PC-3 (cell line): ENCODE measurements at regions not wholly inside any gene's neighbourhood (a gene's known extent, or its start where the extent isn't known, plus 50 kb on each side); places are given as distances from the start of the nearest gene placed in this dataset. TPM values are rescaled to one million over a fixed set of nuclear protein-coding genes. Genes with fewer than 3 reads are reported as not detected.
"Not testable (repeated sequence)": the region's sequence is repeated elsewhere in the genome, so short reads cannot be mapped to it uniquely, and the experiment has no call there.

Source experiments
- ATAC-seq: fragments of 200-7000 bp; cut with Tn5 transposase; 2 replicates; pipeline ENCODE4 v1.9.1; 2020; ENCODE audit warnings: mild to moderate bottlenecking, moderate library complexity
- BruUV-seq: library from RNA; stranded (reverse); fragments of 400-500 nt; replicated peaks from 2 replicates; lab custom pipeline; 2021; lab: Mats Ljungman, UMichigan
- CTCF ChIA-PET: fragments of 300-600 bp; sonication (Branson Sonifier 250); formaldehyde crosslinking; loops from one replicate; lab custom pipeline; 2022; ENCODE audit warnings: antibody characterized with exemption; lab: Charles Lee
- POLR2A ChIA-PET: fragments of 300-600 bp; sonication (Branson Sonifier 250); formaldehyde crosslinking; loops from one replicate; lab custom pipeline; 2022; ENCODE audit warnings: antibody characterized with exemption; ENCODE audit not compliant: unreplicated experiment; lab: Charles Lee
- DNase-seq: peaks from one replicate; pipeline ENCODE4 v3.0.0-alpha.2; 2015
- H2AFZ ChIP-seq: fragments of 300-600 bp; sonication (generic); 2 replicates; pipeline ENCODE4 v1.6.0; 2016; ENCODE audit warnings: antibody characterized with exemption, low read length
- H3F3A ChIP-seq: fragments of 300-600 bp; sonication (generic); one replicate; pipeline ENCODE4 v1.6.0; 2017; ENCODE audit warnings: antibody characterized with exemption, low read length, control low read depth, mild to moderate bottlenecking; ENCODE audit not compliant: unreplicated experiment
- H3K27ac ChIP-seq: fragments of 300-600 bp; sonication (generic); 2 replicates; pipeline ENCODE4 v1.5.1; 2016; ENCODE audit warnings: mild to moderate bottlenecking, low read length
- H3K27me3 ChIP-seq: fragments of 300-600 bp; sonication (generic); 2 replicates; pipeline ENCODE4 v1.6.1; 2016; ENCODE audit warnings: low read length, mixed read lengths
- H3K36me3 ChIP-seq: fragments of 300-600 bp; sonication (generic); 2 replicates; pipeline ENCODE4 v1.6.1; 2016; ENCODE audit warnings: low read depth, mixed run types, low read length, mixed read lengths
- H3K4me1 ChIP-seq: fragments of 300-600 bp; sonication (generic); 2 replicates; pipeline ENCODE4 v1.5.1; 2016; ENCODE audit warnings: low read length; ENCODE audit not compliant: insufficient read depth
- H3K4me2 ChIP-seq: fragments of 300-600 bp; sonication (generic); 2 replicates; pipeline ENCODE4 v1.6.0; 2016; ENCODE audit warnings: low read length
- H3K4me3 ChIP-seq: fragments of 300-600 bp; sonication (generic); 2 replicates; pipeline ENCODE4 v1.5.1; 2016; ENCODE audit warnings: mild to moderate bottlenecking, low read length, mixed read lengths
- H3K79me2 ChIP-seq: fragments of 300-600 bp; sonication (generic); 2 replicates; pipeline ENCODE4 v1.6.1; 2017; ENCODE audit warnings: low read length, mixed read lengths
- H3K9ac ChIP-seq: fragments of 300-600 bp; sonication (generic); 2 replicates; pipeline ENCODE4 v1.6.0; 2016; ENCODE audit warnings: mild to moderate bottlenecking, low read length
- H3K9me2 ChIP-seq: fragments of 300-600 bp; sonication (generic); replicated peaks from 2 replicates; pipeline ENCODE4 v1.6.1; 2016; ENCODE audit warnings: mixed run types, low read length, mixed read lengths
- H3K9me3 ChIP-seq: fragments of 300-600 bp; sonication (generic); 2 replicates; pipeline ENCODE4 v1.6.1; 2016; ENCODE audit warnings: low read length, mixed read lengths
- H4K20me1 ChIP-seq: fragments of 300-600 bp; sonication (generic); 2 replicates; pipeline ENCODE4 v1.6.1; 2016; ENCODE audit warnings: low read length, mixed read lengths
- intact Hi-C: fragments of 100-400 bp; cut with micrococcal nuclease; formaldehyde crosslinking; loops from 2 replicates; pipeline ENCODE4 v1.9.0; 2023
- microRNA-seq: library from miRNA; unstranded; fragments of <30 nt; microRNA quantifications from one replicate; pipeline ENCODE4 v1.1.0, GENCODE V29; 2020; ENCODE audit not compliant: unreplicated experiment

DNA sequence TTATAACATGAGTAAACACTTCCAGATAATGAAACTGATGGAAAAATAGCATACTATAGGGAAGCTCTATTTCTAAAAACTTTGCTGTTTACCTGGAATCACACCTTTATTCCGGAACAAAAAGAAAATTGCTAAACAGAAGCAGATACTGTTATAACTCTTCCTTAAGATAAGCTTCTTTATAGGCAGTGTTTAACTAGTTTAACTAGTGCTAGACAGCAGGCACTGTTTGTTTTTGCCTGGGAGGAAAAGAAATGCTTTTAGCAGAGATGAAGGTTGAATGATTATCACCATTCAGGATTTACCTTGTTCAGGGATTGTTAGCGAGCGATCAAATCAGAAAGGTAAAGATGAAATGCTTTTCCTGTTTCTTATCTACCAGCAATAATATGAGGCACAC, 54.7 kb upstream of the PDPR start:
- peaks cover 17% of the 10 kb centered on the region for H3K79me2 ChIP-seq
- H3K4me1 ChIP-seq, H3K4me2 ChIP-seq, DNase-seq, H3K27me3 ChIP-seq, BruUV-seq, H3K9me2 ChIP-seq, H3K4me3 ChIP-seq, H3K36me3 ChIP-seq, H4K20me1 ChIP-seq, H3K9me3 ChIP-seq, H2AFZ ChIP-seq, H3K27ac ChIP-seq, ATAC-seq, H3K9ac ChIP-seq, CTCF ChIA-PET, H3F3A ChIP-seq, intact Hi-C loops: not testable (repeated sequence)
- POLR2A ChIA-PET, result interaction anchor here (0.6 kb wide), 1 partner anchor 16 kb away, joined by 9 read pairs; no protein-coding TSS in a partner anchor

DNA sequence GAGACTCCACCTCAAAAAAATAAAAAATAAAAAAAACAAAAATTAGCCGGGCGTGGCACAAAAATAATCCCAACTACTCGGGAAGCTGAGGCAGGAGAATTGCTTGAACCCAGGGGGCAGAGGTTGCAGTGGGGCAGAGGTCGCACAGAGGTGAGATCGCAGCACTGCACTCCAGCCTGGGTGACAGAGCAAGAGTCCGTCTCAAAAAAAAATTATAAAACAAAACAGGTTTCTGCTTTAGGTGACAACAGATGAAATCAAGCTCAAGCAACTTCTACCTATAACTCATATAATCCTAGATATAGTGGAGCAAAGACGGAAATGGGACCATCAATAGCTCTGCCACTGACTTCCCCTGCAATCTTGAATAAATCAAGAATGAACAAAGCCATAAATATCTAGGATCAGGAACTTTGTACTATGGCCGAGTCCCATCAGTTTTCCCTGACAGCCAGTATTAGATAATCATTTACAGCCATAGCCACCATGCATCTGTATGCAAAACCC, 53.6 kb upstream of the PDPR start:
- H3F3A ChIP-seq, H3K36me3 ChIP-seq, H3K27me3 ChIP-seq, H3K4me3 ChIP-seq, H3K9me2 ChIP-seq, H3K9ac ChIP-seq, POLR2A ChIA-PET, DNase-seq, BruUV-seq, H3K4me2 ChIP-seq, H3K9me3 ChIP-seq, H3K4me1 ChIP-seq, CTCF ChIA-PET, H2AFZ ChIP-seq, H3K27ac ChIP-seq, intact Hi-C loops, H4K20me1 ChIP-seq, ATAC-seq: not testable (repeated sequence)
- H3K79me2 ChIP-seq, result peaks cover 26% of the 10 kb centered on the region

DNA sequence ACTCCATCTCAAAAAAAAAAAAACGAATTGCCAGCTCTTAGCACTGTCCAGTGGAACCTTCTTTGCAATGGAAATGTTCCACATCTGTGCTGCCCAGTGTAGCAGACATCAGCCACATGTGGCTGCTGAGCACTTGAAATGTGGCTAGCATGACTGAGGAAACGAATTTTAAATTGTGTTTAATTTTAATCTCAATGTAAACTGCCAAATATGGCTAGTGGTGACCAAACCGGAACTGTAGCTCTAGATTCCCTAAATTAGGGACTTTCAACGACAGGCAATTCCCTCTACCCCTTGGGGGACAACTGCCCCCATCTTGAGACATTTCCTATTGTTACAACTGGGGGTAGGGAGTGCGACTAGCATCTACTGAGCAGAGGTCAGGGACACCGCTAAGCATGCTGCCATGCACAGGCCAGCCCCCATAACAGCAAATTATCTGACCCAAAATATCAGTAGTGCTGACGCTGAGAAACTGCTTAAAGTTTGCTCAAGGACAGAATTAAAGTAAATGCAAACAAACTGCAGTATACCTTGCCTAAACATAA, 52.4 kb upstream of the PDPR start:
- CTCF ChIA-PET, DNase-seq, H3K4me1 ChIP-seq, H3K27me3 ChIP-seq, H3F3A ChIP-seq, H3K4me3 ChIP-seq, H3K4me2 ChIP-seq, H3K9ac ChIP-seq, H3K9me2 ChIP-seq, BruUV-seq, H3K36me3 ChIP-seq, intact Hi-C loops, H3K9me3 ChIP-seq, ATAC-seq, H2AFZ ChIP-seq, POLR2A ChIA-PET, H3K27ac ChIP-seq, H4K20me1 ChIP-seq: not testable (repeated sequence)
- H3K79me2 ChIP-seq, result peaks cover 26% of the 10 kb centered on the region

DNA sequence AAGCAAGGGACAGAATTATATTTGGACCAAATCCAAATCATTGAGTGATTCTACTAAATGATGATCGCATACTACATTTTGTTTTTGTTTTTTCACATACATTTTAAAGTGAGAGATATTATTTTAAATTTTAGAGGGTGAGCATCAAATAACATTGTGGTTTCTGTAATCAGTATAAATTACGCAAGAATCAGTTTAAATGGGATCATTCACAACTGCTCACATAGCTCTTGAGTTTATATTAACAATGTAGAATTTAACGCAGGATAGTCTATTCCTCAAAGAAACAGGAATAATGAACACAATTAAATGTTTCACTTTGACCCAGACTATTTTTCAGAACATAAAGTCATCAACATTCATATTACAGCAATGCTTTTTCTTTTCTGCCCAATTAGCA, 51.2 kb upstream of the PDPR start:
- H3K79me2 ChIP-seq, result peaks cover 26% of the 10 kb centered on the region
- H3K27ac ChIP-seq, H3K36me3 ChIP-seq, H2AFZ ChIP-seq, H3K4me1 ChIP-seq, H3K9ac ChIP-seq, H3F3A ChIP-seq, CTCF ChIA-PET, H3K9me3 ChIP-seq, H3K4me2 ChIP-seq, POLR2A ChIA-PET, H4K20me1 ChIP-seq, intact Hi-C loops, DNase-seq, H3K9me2 ChIP-seq, H3K4me3 ChIP-seq, H3K27me3 ChIP-seq, BruUV-seq, ATAC-seq: not testable (repeated sequence)

Small RNA genes in the stretch of these regions (microRNA-seq; reads per million reads assigned to microRNA genes)
- not detected for gene MIR1972-2
